GM23338 (cell line): ENCODE measurements at regions not wholly inside any gene's neighbourhood (a gene's known extent, or its start where the extent isn't known, plus 50 kb on each side); places are given as distances from the start of the nearest gene placed in this dataset.

ENCODE experiments used
- ATAC-seq: fragments of 200-7000 bp; cut with Tn5 transposase; 3 replicates; pipeline ENCODE4 v1.9.1; 2020
- DNase-seq: peaks from one replicate; pipeline ENCODE4 v3.0.0-alpha.2; 2015; ENCODE audit warnings: low spot score
- H2AFZ ChIP-seq: fragments of 200-600 bp; sonication (generic); 2 replicates; pipeline ENCODE4 v1.8.0; 2016; ENCODE audit warnings: antibody characterized with exemption, mild to moderate bottlenecking, moderate library complexity
- H3F3A ChIP-seq: fragments of 200-600 bp; sonication (generic); replicated peaks from 2 replicates; pipeline ENCODE4 v1.8.0; 2017; ENCODE audit warnings: antibody characterized with exemption, mixed run types, low read depth
- H3K27ac ChIP-seq: fragments of 200-600 bp; sonication (generic); 2 replicates; pipeline ENCODE4 v1.6.1; 2016; ENCODE audit warnings: low read depth
- H3K27me3 ChIP-seq: fragments of 200-600 bp; sonication (generic); 2 replicates; pipeline ENCODE4 v1.8.0; 2016; ENCODE audit warnings: mild to moderate bottlenecking, mixed run types, moderate library complexity; ENCODE audit not compliant: insufficient read depth
- H3K36me3 ChIP-seq: fragments of 200-600 bp; sonication (generic); 2 replicates; pipeline ENCODE4 v1.8.0; 2016; ENCODE audit warnings: mild to moderate bottlenecking; ENCODE audit not compliant: insufficient read depth
- H3K4me1 ChIP-seq: fragments of 200-600 bp; sonication (generic); 2 replicates; pipeline ENCODE4 v1.8.0; 2016; ENCODE audit warnings: mild to moderate bottlenecking, moderate library complexity; ENCODE audit not compliant: insufficient read depth
- H3K4me2 ChIP-seq: fragments of 200-600 bp; sonication (generic); 2 replicates; pipeline ENCODE4 v1.7.1; 2017; ENCODE audit warnings: mixed run types
- H3K4me3 ChIP-seq: fragments of 200-600 bp; sonication (generic); 2 replicates; pipeline ENCODE4 v1.6.1; 2016; ENCODE audit warnings: mixed run types
- H3K79me2 ChIP-seq: fragments of 200-600 bp; sonication (generic); replicated peaks from 2 replicates; pipeline ENCODE4 v1.8.0; 2017; ENCODE audit warnings: mild to moderate bottlenecking; ENCODE audit not compliant: insufficient read depth
- H3K9me2 ChIP-seq: fragments of 200-600 bp; sonication (generic); 2 replicates; pipeline ENCODE4 v1.8.0; 2017; ENCODE audit not compliant: insufficient read depth
- H4K20me1 ChIP-seq: fragments of 200-600 bp; sonication (generic); replicated peaks from 2 replicates; pipeline ENCODE4 v1.8.0; 2017; ENCODE audit warnings: mild to moderate bottlenecking; ENCODE audit not compliant: insufficient read depth
- H3K27ac Mint-ChIP-seq: 2 replicates; pipeline ENCODE4 v1.8.0; 2020; ENCODE audit warnings: inconsistent platforms, mild to moderate bottlenecking, moderate library complexity, mixed read lengths
- H3K27me3 Mint-ChIP-seq: 3 replicates; pipeline ENCODE4 v1.8.0; 2022; ENCODE audit warnings: low read depth, mild to moderate bottlenecking, moderate library complexity, mixed read lengths, inconsistent platforms; ENCODE audit not compliant: insufficient read depth, poor library complexity
- H3K36me3 Mint-ChIP-seq: 3 replicates; pipeline ENCODE4 v1.8.0; 2021; ENCODE audit warnings: low read depth, mild to moderate bottlenecking, inconsistent platforms, moderate library complexity, mixed read lengths
- H3K4me1 Mint-ChIP-seq: 3 replicates; pipeline ENCODE4 v1.8.0; 2020; ENCODE audit warnings: mild to moderate bottlenecking, inconsistent platforms, mixed read lengths
- H3K4me3 Mint-ChIP-seq: 3 replicates; pipeline ENCODE4 v1.8.0; 2021; ENCODE audit warnings: moderate library complexity, mild to moderate bottlenecking, inconsistent platforms, mixed read lengths
- H3K9me3 Mint-ChIP-seq: 3 replicates; pipeline ENCODE4 v1.8.0; 2020; ENCODE audit warnings: moderate library complexity, mild to moderate bottlenecking, inconsistent platforms, mixed read lengths
- CREB1 ChIP-seq: fragments of 250-450 bp; sonication (Bioruptor Pico); IDR thresholded peaks from 2 replicates; pipeline ENCODE4 v1.5.0; 2020; ENCODE audit warnings: low read depth, mild to moderate bottlenecking, moderate library complexity
- EZH2 ChIP-seq: fragments of 200-600 bp; sonication (generic); IDR thresholded peaks from one replicate; pipeline ENCODE4 v1.8.0; 2017; ENCODE audit warnings: antibody characterized with exemption, mild to moderate bottlenecking, low read depth; ENCODE audit not compliant: unreplicated experiment
- EZH2phosphoT487 ChIP-seq: fragments of 200-600 bp; sonication (generic); IDR thresholded peaks from one replicate; pipeline ENCODE4 v1.8.1; 2018; ENCODE audit warnings: antibody characterized with exemption; ENCODE audit not compliant: unreplicated experiment
- JUNB ChIP-seq: IDR thresholded peaks from one replicate; pipeline ENCODE4 v1.6.1; 2016; ENCODE audit warnings: antibody characterized with exemption; ENCODE audit not compliant: unreplicated experiment
- NANOG ChIP-seq: IDR thresholded peaks from 2 replicates; pipeline ENCODE4 v1.6.1; 2016; ENCODE audit warnings: antibody characterized with exemption, borderline replicate concordance
- POLR2AphosphoS5 ChIP-seq: IDR thresholded peaks from 2 replicates; pipeline ENCODE4 v1.6.1; 2016; ENCODE audit warnings: antibody characterized with exemption, low read depth
- STAT1 ChIP-seq: IDR thresholded peaks from one replicate; pipeline ENCODE4 v1.6.1; 2016; ENCODE audit warnings: antibody characterized with exemption; ENCODE audit not compliant: unreplicated experiment
- ZNF114 ChIP-seq: fragments of 250-450 bp; sonication (Bioruptor Pico); IDR thresholded peaks from 2 replicates; pipeline ENCODE4 v1.5.0; 2020; ENCODE audit warnings: mild to moderate bottlenecking, moderate library complexity
- ZNF331 ChIP-seq: fragments of 250-450 bp; sonication (Bioruptor Pico); IDR thresholded peaks from 2 replicates; pipeline ENCODE4 v1.5.0; 2020; ENCODE audit warnings: low read depth, mild to moderate bottlenecking, moderate library complexity
- TF ChIP-seq, protein P1 (sequence below): IDR thresholded peaks from 2 replicates; pipeline ENCODE4 v1.6.1; 2016; ENCODE audit warnings: antibody characterized with exemption
- TF ChIP-seq, protein P2 (sequence below), 2 experiments: fragments of 200-600 bp in 1 of 2; sonication (generic) in 1 of 2; conservative IDR thresholded peaks; 2 replicates each; pipeline versions ENCODE4 v1.5.1 to v1.6.1; 2016 to 2017; ENCODE audit warnings: antibody characterized with exemption in 2 of 2, low read depth in 2 of 2, mild to moderate bottlenecking in 2 of 2, moderate library complexity in 1 of 2
- TF ChIP-seq, protein P3 (sequence below): fragments of 250-450 bp; sonication (Bioruptor Pico); IDR thresholded peaks from 2 replicates; pipeline ENCODE4 v1.5.0; 2020; ENCODE audit warnings: mild to moderate bottlenecking, moderate library complexity
- TF ChIP-seq, protein P4 (sequence below): IDR thresholded peaks from one replicate; pipeline ENCODE4 v1.6.1; 2018; ENCODE audit warnings: antibody characterized with exemption; ENCODE audit not compliant: unreplicated experiment

DNA sequence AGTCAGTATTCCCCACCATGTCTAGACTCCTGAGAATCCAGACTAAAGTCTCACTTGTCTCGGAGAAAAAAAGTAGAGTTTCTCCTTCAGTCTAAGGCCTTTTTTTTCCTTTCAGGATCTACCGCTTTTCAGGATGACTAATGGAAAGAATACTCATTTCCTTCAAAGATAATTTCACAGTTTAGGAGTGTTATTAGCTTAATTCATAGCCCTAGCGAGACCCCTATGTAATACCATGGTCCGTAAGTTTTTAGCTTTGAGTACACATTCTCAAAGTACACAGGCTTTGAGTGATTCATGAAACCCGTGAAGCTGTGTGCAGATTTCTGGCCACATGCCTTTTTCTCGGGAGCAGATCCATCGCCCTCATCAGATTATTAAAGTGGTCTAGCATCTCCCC is 133.1 kb downstream of the SOX4 start:
- Mint-ChIP-seq H3K36me3 (peaks cover 14% of the 10 kb centered on the region), H3K27ac (no peak overlapping the region; the same call in 1 of the 2 replicates), H3K27me3 (peaks cover 9% of the 10 kb centered on the region), H3K9me3 (no peaks in the 10 kb centered on the region), H3K4me3 (no peak overlapping the region), H3K4me1 (peaks cover 53% of the 10 kb centered on the region)
- Histone ChIP-seq H2AFZ (no peak overlapping the region), H3K4me3 (no peak overlapping the region), H3K27ac (peak overlapping the region; percentile 35; the same call in 1 of the 2 replicates), H3K4me2 (no peak overlapping the region), H3K36me3 (no peaks in the 10 kb centered on the region), H4K20me1 (peaks cover 11% of the 10 kb centered on the region), H3F3A (0 out of 2 replicates have a peak, but pooled peaks cover 12% of the 10 kb centered on the region), H3K27me3 (no peaks in the 10 kb centered on the region), H3K79me2 (peaks cover 98% of the 10 kb centered on the region), H3K4me1 (peaks cover 52% of the 10 kb centered on the region), H3K9me2 (no peaks in the 10 kb centered on the region)
- TF ChIP-seq, protein P1, sequence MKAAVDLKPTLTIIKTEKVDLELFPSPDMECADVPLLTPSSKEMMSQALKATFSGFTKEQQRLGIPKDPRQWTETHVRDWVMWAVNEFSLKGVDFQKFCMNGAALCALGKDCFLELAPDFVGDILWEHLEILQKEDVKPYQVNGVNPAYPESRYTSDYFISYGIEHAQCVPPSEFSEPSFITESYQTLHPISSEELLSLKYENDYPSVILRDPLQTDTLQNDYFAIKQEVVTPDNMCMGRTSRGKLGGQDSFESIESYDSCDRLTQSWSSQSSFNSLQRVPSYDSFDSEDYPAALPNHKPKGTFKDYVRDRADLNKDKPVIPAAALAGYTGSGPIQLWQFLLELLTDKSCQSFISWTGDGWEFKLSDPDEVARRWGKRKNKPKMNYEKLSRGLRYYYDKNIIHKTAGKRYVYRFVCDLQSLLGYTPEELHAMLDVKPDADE: no peak
- TF ChIP-seq STAT1: no peak
- TF ChIP-seq POLR2AphosphoS5: no peak
- TF ChIP-seq, protein P2, sequence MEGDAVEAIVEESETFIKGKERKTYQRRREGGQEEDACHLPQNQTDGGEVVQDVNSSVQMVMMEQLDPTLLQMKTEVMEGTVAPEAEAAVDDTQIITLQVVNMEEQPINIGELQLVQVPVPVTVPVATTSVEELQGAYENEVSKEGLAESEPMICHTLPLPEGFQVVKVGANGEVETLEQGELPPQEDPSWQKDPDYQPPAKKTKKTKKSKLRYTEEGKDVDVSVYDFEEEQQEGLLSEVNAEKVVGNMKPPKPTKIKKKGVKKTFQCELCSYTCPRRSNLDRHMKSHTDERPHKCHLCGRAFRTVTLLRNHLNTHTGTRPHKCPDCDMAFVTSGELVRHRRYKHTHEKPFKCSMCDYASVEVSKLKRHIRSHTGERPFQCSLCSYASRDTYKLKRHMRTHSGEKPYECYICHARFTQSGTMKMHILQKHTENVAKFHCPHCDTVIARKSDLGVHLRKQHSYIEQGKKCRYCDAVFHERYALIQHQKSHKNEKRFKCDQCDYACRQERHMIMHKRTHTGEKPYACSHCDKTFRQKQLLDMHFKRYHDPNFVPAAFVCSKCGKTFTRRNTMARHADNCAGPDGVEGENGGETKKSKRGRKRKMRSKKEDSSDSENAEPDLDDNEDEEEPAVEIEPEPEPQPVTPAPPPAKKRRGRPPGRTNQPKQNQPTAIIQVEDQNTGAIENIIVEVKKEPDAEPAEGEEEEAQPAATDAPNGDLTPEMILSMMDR (conservative IDR thresholded peaks at IDR 0.05; ENCODE audit: low read depth in 2 of 2): no peak
- no peak for TF ChIP-seq ZNF331 (CRISPR knock-in tag)
- no peak for TF ChIP-seq CREB1 (CRISPR knock-in tag)
- no peak for TF ChIP-seq EZH2
- TF ChIP-seq EZH2phosphoT487: no peak
- TF ChIP-seq, protein P3, sequence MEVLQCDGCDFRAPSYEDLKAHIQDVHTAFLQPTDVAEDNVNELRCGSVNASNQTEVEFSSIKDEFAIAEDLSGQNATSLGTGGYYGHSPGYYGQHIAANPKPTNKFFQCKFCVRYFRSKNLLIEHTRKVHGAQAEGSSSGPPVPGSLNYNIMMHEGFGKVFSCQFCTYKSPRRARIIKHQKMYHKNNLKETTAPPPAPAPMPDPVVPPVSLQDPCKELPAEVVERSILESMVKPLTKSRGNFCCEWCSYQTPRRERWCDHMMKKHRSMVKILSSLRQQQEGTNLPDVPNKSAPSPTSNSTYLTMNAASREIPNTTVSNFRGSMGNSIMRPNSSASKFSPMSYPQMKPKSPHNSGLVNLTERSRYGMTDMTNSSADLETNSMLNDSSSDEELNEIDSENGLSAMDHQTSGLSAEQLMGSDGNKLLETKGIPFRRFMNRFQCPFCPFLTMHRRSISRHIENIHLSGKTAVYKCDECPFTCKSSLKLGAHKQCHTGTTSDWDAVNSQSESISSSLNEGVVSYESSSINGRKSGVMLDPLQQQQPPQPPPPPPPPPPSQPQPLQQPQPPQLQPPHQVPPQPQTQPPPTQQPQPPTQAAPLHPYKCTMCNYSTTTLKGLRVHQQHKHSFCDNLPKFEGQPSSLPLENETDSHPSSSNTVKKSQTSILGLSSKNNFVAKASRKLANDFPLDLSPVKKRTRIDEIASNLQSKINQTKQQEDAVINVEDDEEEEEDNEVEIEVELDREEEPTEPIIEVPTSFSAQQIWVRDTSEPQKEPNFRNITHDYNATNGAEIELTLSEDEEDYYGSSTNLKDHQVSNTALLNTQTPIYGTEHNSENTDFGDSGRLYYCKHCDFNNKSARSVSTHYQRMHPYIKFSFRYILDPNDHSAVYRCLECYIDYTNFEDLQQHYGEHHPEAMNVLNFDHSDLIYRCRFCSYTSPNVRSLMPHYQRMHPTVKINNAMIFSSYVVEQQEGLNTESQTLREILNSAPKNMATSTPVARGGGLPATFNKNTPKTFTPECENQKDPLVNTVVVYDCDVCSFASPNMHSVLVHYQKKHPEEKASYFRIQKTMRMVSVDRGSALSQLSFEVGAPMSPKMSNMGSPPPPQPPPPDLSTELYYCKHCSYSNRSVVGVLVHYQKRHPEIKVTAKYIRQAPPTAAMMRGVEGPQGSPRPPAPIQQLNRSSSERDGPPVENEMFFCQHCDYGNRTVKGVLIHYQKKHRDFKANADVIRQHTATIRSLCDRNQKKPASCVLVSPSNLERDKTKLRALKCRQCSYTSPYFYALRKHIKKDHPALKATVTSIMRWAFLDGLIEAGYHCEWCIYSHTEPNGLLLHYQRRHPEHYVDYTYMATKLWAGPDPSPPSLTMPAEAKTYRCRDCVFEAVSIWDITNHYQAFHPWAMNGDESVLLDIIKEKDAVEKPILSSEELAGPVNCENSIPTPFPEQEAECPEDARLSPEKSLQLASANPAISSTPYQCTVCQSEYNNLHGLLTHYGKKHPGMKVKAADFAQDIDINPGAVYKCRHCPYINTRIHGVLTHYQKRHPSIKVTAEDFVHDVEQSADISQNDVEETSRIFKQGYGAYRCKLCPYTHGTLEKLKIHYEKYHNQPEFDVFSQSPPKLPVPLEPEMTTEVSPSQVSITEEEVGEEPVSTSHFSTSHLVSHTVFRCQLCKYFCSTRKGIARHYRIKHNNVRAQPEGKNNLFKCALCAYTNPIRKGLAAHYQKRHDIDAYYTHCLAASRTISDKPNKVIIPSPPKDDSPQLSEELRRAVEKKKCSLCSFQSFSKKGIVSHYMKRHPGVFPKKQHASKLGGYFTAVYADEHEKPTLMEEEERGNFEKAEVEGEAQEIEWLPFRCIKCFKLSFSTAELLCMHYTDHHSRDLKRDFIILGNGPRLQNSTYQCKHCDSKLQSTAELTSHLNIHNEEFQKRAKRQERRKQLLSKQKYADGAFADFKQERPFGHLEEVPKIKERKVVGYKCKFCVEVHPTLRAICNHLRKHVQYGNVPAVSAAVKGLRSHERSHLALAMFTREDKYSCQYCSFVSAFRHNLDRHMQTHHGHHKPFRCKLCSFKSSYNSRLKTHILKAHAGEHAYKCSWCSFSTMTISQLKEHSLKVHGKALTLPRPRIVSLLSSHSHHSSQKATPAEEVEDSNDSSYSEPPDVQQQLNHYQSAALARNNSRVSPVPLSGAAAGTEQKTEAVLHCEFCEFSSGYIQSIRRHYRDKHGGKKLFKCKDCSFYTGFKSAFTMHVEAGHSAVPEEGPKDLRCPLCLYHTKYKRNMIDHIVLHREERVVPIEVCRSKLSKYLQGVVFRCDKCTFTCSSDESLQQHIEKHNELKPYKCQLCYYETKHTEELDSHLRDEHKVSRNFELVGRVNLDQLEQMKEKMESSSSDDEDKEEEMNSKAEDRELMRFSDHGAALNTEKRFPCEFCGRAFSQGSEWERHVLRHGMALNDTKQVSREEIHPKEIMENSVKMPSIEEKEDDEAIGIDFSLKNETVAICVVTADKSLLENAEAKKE (CRISPR knock-in tag): no peak
- TF ChIP-seq JUNB: no peak
- TF ChIP-seq ZNF114 (CRISPR knock-in tag): no peak
- no peak for TF ChIP-seq NANOG
- TF ChIP-seq, protein P4, sequence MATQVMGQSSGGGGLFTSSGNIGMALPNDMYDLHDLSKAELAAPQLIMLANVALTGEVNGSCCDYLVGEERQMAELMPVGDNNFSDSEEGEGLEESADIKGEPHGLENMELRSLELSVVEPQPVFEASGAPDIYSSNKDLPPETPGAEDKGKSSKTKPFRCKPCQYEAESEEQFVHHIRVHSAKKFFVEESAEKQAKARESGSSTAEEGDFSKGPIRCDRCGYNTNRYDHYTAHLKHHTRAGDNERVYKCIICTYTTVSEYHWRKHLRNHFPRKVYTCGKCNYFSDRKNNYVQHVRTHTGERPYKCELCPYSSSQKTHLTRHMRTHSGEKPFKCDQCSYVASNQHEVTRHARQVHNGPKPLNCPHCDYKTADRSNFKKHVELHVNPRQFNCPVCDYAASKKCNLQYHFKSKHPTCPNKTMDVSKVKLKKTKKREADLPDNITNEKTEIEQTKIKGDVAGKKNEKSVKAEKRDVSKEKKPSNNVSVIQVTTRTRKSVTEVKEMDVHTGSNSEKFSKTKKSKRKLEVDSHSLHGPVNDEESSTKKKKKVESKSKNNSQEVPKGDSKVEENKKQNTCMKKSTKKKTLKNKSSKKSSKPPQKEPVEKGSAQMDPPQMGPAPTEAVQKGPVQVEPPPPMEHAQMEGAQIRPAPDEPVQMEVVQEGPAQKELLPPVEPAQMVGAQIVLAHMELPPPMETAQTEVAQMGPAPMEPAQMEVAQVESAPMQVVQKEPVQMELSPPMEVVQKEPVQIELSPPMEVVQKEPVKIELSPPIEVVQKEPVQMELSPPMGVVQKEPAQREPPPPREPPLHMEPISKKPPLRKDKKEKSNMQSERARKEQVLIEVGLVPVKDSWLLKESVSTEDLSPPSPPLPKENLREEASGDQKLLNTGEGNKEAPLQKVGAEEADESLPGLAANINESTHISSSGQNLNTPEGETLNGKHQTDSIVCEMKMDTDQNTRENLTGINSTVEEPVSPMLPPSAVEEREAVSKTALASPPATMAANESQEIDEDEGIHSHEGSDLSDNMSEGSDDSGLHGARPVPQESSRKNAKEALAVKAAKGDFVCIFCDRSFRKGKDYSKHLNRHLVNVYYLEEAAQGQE: no peak
- no peak for ATAC-seq
- no peak for DNase-seq
